ENCODE measurements at regions not wholly inside any gene's neighbourhood (a gene's known extent, or its start where the extent isn't known, plus 50 kb on each side); places are given as distances from the start of the nearest gene placed in this dataset.

DNA sequence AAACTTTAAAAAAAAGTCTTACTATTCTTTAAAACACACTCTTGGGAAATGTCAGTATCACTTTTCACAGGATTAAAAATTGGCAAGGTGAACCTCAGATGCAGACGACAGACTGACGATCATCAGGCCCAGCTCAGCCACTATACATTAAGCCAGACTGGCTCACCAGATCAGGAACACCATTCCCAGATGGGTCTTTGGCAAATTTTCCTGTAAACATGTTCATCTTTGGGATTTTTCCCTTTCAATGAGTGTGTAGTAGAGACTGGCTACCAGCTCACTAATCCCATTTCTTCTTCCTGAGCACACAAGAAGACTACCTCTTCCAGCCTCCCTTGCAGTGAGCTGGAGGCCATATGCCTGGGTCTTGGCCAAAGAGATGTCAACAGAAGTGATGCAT is 142.7 kb upstream of the CHST15 start:
- Mint-ChIP-seq H3K4me1 (ENCODE audit: insufficient read depth, unreplicated experiment) (peaks cover 10% of the 10 kb centered on the region), H3K27ac (ENCODE audit: low read depth, unreplicated experiment) (no peak overlapping the region), H3K9me3 (ENCODE audit: unreplicated experiment) (no peaks in the 10 kb centered on the region), H3K4me3 (ENCODE audit: unreplicated experiment) (no peak overlapping the region), H3K36me3 (ENCODE audit: insufficient read depth, unreplicated experiment) (no peaks in the 10 kb centered on the region), H3K27me3 (ENCODE audit: insufficient read depth, unreplicated experiment) (no peaks in the 10 kb centered on the region)
- no peak for DNase-seq (ENCODE audit: unreplicated experiment)
- intact Hi-C loops (cut with micrococcal nuclease): no loop called here
- ChIA-PET POLR2A (no interaction called here), CTCF (interaction anchor here (0.5 kb wide), 1 partner anchor 44 kb away, joined by 3 read pairs; no protein-coding TSS in a partner anchor)
- TF ChIP-seq, protein P1, sequence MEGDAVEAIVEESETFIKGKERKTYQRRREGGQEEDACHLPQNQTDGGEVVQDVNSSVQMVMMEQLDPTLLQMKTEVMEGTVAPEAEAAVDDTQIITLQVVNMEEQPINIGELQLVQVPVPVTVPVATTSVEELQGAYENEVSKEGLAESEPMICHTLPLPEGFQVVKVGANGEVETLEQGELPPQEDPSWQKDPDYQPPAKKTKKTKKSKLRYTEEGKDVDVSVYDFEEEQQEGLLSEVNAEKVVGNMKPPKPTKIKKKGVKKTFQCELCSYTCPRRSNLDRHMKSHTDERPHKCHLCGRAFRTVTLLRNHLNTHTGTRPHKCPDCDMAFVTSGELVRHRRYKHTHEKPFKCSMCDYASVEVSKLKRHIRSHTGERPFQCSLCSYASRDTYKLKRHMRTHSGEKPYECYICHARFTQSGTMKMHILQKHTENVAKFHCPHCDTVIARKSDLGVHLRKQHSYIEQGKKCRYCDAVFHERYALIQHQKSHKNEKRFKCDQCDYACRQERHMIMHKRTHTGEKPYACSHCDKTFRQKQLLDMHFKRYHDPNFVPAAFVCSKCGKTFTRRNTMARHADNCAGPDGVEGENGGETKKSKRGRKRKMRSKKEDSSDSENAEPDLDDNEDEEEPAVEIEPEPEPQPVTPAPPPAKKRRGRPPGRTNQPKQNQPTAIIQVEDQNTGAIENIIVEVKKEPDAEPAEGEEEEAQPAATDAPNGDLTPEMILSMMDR (IDR thresholded peaks at IDR 0.05; ENCODE audit: unreplicated experiment): no peak
- no TSS peak for BruUV-seq (replicated peaks)

- intact Hi-C loops (cut with micrococcal nuclease): no loop called here
- H3K4me3 Mint-ChIP-seq (ENCODE audit: unreplicated experiment): no peak overlapping the region
- no peaks in the 10 kb centered on the region for H3K9me3 Mint-ChIP-seq (ENCODE audit: unreplicated experiment)
- H3K36me3 Mint-ChIP-seq (ENCODE audit: insufficient read depth, unreplicated experiment): no peaks in the 10 kb centered on the region
- no TSS peak for BruUV-seq (replicated peaks)
- no peak for DNase-seq (ENCODE audit: unreplicated experiment)
- CTCF ChIA-PET: interaction anchor here (0.7 kb wide), 1 partner anchor 19 kb away, joined by 3 read pairs; no protein-coding TSS in a partner anchor
- no peak overlapping the region for H3K27ac Mint-ChIP-seq (ENCODE audit: low read depth, unreplicated experiment)
- H3K4me1 Mint-ChIP-seq (ENCODE audit: insufficient read depth, unreplicated experiment): peaks cover 10% of the 10 kb centered on the region
- TF ChIP-seq, protein P1 (IDR thresholded peaks at IDR 0.05; ENCODE audit: unreplicated experiment): no peak
- POLR2A ChIA-PET: no interaction called here
- no peaks in the 10 kb centered on the region for H3K27me3 Mint-ChIP-seq (ENCODE audit: insufficient read depth, unreplicated experiment)
These were observed 141.8 kb upstream of the CHST15 start for GRCh38 chr10:124235232-124235631.

GRCh38 chr10:124233546-124234138 is 140.2 kb upstream of the CHST15 start:
- no peak overlapping the region for H3K27ac Mint-ChIP-seq (ENCODE audit: low read depth, unreplicated experiment)
- intact Hi-C loops (cut with micrococcal nuclease): no loop called here
- H3K4me1 Mint-ChIP-seq (ENCODE audit: insufficient read depth, unreplicated experiment): peaks cover 4% of the 10 kb centered on the region
- no peak overlapping the region for H3K4me3 Mint-ChIP-seq (ENCODE audit: unreplicated experiment)
- no peaks in the 10 kb centered on the region for H3K27me3 Mint-ChIP-seq (ENCODE audit: insufficient read depth, unreplicated experiment)
- peaks cover 7% of the 10 kb centered on the region for H3K9me3 Mint-ChIP-seq (ENCODE audit: unreplicated experiment)
- TF ChIP-seq, protein P1 (IDR thresholded peaks at IDR 0.05; ENCODE audit: unreplicated experiment): no peak
- H3K36me3 Mint-ChIP-seq (ENCODE audit: insufficient read depth, unreplicated experiment): peaks cover 5% of the 10 kb centered on the region
- ChIA-PET POLR2A (interaction anchor here (0.6 kb wide), 1 partner anchor 21 kb away, joined by 3 read pairs; no protein-coding TSS in a partner anchor), CTCF (no interaction called here)
- no peak for DNase-seq (ENCODE audit: unreplicated experiment)
- no TSS peak for BruUV-seq (replicated peaks)

DNA sequence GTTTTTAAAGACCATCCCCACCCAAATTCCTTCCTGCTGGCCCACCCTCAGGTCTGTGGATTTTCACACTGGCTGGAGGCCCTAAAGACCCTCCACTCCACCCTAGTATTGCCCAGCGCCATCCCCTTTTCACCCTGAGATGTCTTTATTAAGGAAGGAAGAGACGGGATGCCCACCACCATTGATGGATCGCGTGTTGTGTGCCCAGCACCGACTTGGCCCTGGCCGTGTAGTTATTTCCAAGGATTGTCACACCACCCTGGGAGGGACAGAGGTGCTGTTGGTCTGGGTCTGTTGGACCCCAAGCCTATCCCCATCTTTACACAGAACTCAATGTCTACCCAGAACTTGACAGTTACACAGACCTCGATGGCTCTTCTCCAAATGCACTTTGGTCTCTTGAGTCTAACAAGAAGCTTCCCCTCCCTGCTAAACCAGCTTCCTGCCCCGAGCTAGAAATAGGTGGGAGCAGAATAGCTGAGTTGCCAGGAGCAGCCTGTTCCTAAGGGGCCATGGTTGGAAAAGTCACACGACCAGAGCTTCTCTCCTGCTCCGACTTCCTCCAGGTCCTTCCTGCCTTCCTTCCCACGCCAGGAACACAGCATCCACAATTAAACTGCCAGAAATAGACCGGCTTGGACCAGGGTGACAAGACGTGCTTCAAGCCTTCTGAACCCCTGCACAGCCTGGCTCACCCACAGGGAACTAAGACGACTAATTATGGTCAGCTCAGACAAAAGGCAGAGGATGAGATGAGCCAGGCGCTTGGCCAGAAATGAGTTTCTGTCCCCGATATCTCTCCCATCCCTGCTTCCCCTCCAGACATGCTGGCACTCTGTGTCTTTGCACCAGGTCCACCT is 139.5 kb upstream of the CHST15 start:
- no peak for DNase-seq (ENCODE audit: unreplicated experiment)
- no peak overlapping the region for H3K4me3 Mint-ChIP-seq (ENCODE audit: unreplicated experiment)
- intact Hi-C loops (cut with micrococcal nuclease): no loop called here
- POLR2A ChIA-PET: no interaction called here
- peaks cover 5% of the 10 kb centered on the region for H3K36me3 Mint-ChIP-seq (ENCODE audit: insufficient read depth, unreplicated experiment)
- CTCF ChIA-PET: no interaction called here
- no peaks in the 10 kb centered on the region for H3K27me3 Mint-ChIP-seq (ENCODE audit: insufficient read depth, unreplicated experiment)
- no peak overlapping the region for H3K27ac Mint-ChIP-seq (ENCODE audit: low read depth, unreplicated experiment)
- H3K9me3 Mint-ChIP-seq (ENCODE audit: unreplicated experiment): peaks cover 7% of the 10 kb centered on the region
- no TSS peak for BruUV-seq (replicated peaks)
- TF ChIP-seq, protein P1 (IDR thresholded peaks at IDR 0.05; ENCODE audit: unreplicated experiment): no peak
- H3K4me1 Mint-ChIP-seq (ENCODE audit: insufficient read depth, unreplicated experiment): no peaks in the 10 kb centered on the region

Data from MCF 10A (cell line).